ENCODE measurements at regions not wholly inside any gene's neighbourhood (a gene's known extent, or its start where the extent isn't known, plus 50 kb on each side); places are given as distances from the start of the nearest gene placed in this dataset.

- FAIRE-seq (no peak), ATAC-seq (no peak), DNase-seq (ENCODE audit: low spot score) (no peak)
- TF ChIP-seq ZNF329 (CRISPR knock-in tag; IDR thresholded peaks at IDR 0.05; ENCODE audit: low read depth) (no peak), LBX2 (CRISPR knock-in tag; IDR thresholded peaks at IDR 0.05; ENCODE audit: borderline replicate concordance) (no peak), AKNA (CRISPR knock-in tag; IDR thresholded peaks at IDR 0.05; ENCODE audit: borderline replicate concordance) (no peak), POLR2A (IDR thresholded peaks at IDR 0.05; ENCODE audit: insufficient read depth in 1 of 2, low read depth in 2 of 2, low read length in 2 of 2) (no peak), KDM2A (CRISPR knock-in tag; IDR thresholded peaks at IDR 0.05; ENCODE audit: borderline replicate concordance, low read depth) (no peak), GLI4 (CRISPR knock-in tag; IDR thresholded peaks at IDR 0.05; ENCODE audit: borderline replicate concordance) (no peak), REXO4 (CRISPR knock-in tag; IDR thresholded peaks at IDR 0.05; ENCODE audit: borderline replicate concordance) (no peak), SKI (IDR thresholded peaks at IDR 0.05; ENCODE audit: partially characterized antibody) (no peak), ZNF879 (CRISPR knock-in tag; IDR thresholded peaks at IDR 0.05) (no peak), ZNF446 (CRISPR knock-in tag; IDR thresholded peaks at IDR 0.05) (no peak), THAP7 (CRISPR knock-in tag; IDR thresholded peaks at IDR 0.05) (no peak)
- BruUV-seq (replicated peaks): no TSS peak
- Histone ChIP-seq H3K27me3 (ENCODE audit: control insufficient read depth in 1 of 2, insufficient read depth in 2 of 2, low read length in 2 of 2) (no peaks in the 10 kb centered on the region), H3K4me1 (ENCODE audit: insufficient read depth, low read length) (no peaks in the 10 kb centered on the region), H3K9me3 (ENCODE audit: low read length) (no peaks in the 10 kb centered on the region), H3K36me3 (replicated peaks in 1 of 2; ENCODE audit: control insufficient read depth in 1 of 2, insufficient read depth in 2 of 2, low read length in 2 of 2) (no peaks in the 10 kb centered on the region), H3K9ac (ENCODE audit: insufficient read depth, low read depth, low read length) (no peak overlapping the region), H4K20me1 (ENCODE audit: insufficient read depth, low read length) (no peaks in the 10 kb centered on the region), H3K27ac (ENCODE audit: extremely low read length, insufficient read depth, low read length) (no peak overlapping the region), H2AFZ (ENCODE audit: low read length) (no peak overlapping the region), H3K79me2 (ENCODE audit: insufficient read depth, low read length) (no peaks in the 10 kb centered on the region), H3K4me2 (ENCODE audit: low read depth, low read length) (no peak overlapping the region), H3K4me3 (replicated peaks in 1 of 3; ENCODE audit: insufficient read depth in 1 of 3, low read depth in 2 of 3, low read length in 3 of 3) (no peak overlapping the region)
- POLR2A ChIA-PET: no interaction called here
- in situ Hi-C loops (cut with HindIII; ENCODE audit: extremely low pct_ligation_motif_present, low pct_unique_long_range_greater_than_20kb) (no loop called here), intact Hi-C loops (cut with micrococcal nuclease; ENCODE audit: unreplicated experiment) (no loop called here)
- CTCF ChIA-PET (ENCODE audit: low intra/inter-chr PET ratio, low total read pairs): no interaction called here
- WGBS (ENCODE audit: low lambda C conversion rate): 0% methylated on average over 1 of the region's 1 CpG
These were observed 294.7 kb upstream of the ZC3H12C start for GRCh38 chr11:109798521-109798920.

All from HepG2 (cell line).